Lower leg skin (tissue), 4 donors: ENCODE measurements at regions not wholly inside any gene's neighbourhood (a gene's known extent, or its start where the extent isn't known, plus 50 kb on each side); places are given as distances from the start of the nearest gene placed in this dataset.

ENCODE experiments used
- DNase-seq, 2 donors: peaks; one replicate each; pipeline ENCODE4 v3.0.0-alpha.2; 2019; ENCODE audit warnings: low spot score in 2 of 2
- H3K4me3 ChIP-seq: fragments of 200-600 bp; sonication (generic); 2 replicates; pipeline ENCODE4 v1.5.1; 2017; ENCODE audit warnings: mild to moderate bottlenecking, low read depth; ENCODE audit not compliant: poor library complexity, severe bottlenecking
- CTCF ChIP-seq, 3 donors: fragments of 450-650 bp; IDR thresholded peaks; one replicate each; pipeline ENCODE4 v1.5.1; 2016; ENCODE audit warnings: antibody characterized with exemption in 3 of 3, mild to moderate bottlenecking in 3 of 3, moderate library complexity in 2 of 3
- POLR2A ChIP-seq, 2 donors: fragments of 450-650 bp; IDR thresholded peaks; one replicate each; pipeline ENCODE4 v1.6.1; 2016 to 2017; ENCODE audit warnings: antibody characterized with exemption in 2 of 2, mild to moderate bottlenecking in 1 of 2, moderate library complexity in 1 of 2
- WGBS, 2 donors: methylation state at CpG; one replicate each; pipeline ENCODE4 v1.1.5; 2018; 5-methylcytosine and 5-hydroxymethylcytosine counted together
- intact Hi-C: fragments of 100-400 bp; cut with DNase I; formaldehyde crosslinking; loops from one replicate; pipeline ENCODE4 v1.15.0; 2023; ENCODE audit warnings: low total_unique reads

- no peak overlapping the region for H3K4me3 ChIP-seq
- no peak for TF ChIP-seq CTCF (IDR thresholded peaks at IDR 0.05)
- no peak for TF ChIP-seq POLR2A (IDR thresholded peaks at IDR 0.05)
- 72 to 79% methylated on average over 3 of the region's 3 CpGs for WGBS, 2 donors
- intact Hi-C loops = no loop called here
- DNase-seq = no peak
These were observed 201.4 kb downstream of the INHBA start for GRCh38 chr7:41501466-41501865.

DNA sequence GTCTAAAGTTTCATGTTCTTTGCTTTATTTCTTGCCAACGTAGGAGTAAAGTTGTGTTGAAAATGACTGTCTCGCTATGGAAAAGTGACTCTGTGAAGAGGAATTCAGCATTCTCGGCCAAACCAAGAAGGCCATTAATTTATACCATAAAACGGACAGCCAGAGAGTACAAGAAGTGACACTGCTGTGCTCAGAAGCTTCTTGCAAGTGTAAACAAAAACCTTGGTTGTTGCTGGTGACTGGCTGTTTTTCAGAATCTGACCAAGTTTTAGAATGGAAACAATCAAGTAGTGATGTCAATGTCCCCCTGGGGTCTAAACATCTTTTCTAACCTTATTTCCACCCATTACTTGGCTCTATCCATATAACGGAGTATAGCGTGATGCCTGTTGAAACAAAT, 201.9 kb downstream of the INHBA start:
- TF ChIP-seq POLR2A (IDR thresholded peaks at IDR 0.05) = no peak
- TF ChIP-seq CTCF (IDR thresholded peaks at IDR 0.05) = no peak
- intact Hi-C loops = no loop called here
- no peak overlapping the region for H3K4me3 ChIP-seq
- WGBS, 2 donors = 73 to 75% methylated on average over 6 of the region's 6 CpGs
- no peak for DNase-seq

DNA sequence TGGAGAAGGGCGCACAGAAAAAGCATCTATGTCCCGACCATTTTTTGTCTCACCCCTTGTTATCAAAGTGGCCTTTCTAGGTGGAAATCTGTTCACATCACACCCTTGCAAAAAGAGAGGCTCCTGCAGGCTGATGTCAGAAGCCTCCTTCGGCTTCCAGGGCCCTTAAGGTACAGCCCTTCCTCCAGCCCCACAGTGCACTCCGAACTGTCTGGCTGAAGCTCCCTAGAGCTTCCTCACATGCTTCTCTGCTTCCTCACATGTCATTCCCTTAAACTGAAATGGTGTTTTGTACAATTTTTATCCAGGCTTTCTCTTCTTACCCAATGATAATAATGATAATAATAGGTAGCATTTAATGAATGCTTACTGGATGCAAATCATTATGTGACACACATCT, 210.3 kb downstream of the INHBA start:
- 82 to 84% methylated on average over 4 of the region's 4 CpGs for WGBS, 2 donors
- H3K4me3 ChIP-seq = no peak overlapping the region
- no peak for DNase-seq
- intact Hi-C loops = no loop called here
- TF ChIP-seq CTCF (IDR thresholded peaks at IDR 0.05) (no peak), POLR2A (IDR thresholded peaks at IDR 0.05) (no peak)

GRCh38 chr7:41491883-41492471, 210.9 kb downstream of the INHBA start:
- DNase-seq = no peak
- intact Hi-C loops = no loop called here
- H3K4me3 ChIP-seq = no peak overlapping the region
- WGBS, 2 donors = 85 to 86% methylated on average over 3 of the region's 3 CpGs
- TF ChIP-seq CTCF (IDR thresholded peaks at IDR 0.05) (no peak), POLR2A (IDR thresholded peaks at IDR 0.05) (no peak)

GRCh38 chr7:41491308-41491707, 211.6 kb downstream of the INHBA start:
- DNase-seq = no peak
- intact Hi-C loops = no loop called here
- no peak overlapping the region for H3K4me3 ChIP-seq
- TF ChIP-seq CTCF (IDR thresholded peaks at IDR 0.05) = no peak
- TF ChIP-seq POLR2A (IDR thresholded peaks at IDR 0.05) = no peak
- 49 to 56% methylated on average over 5 of the region's 5 CpGs for WGBS, 2 donors

GRCh38 chr7:41489885-41490284, 213.0 kb downstream of the INHBA start:
- no peak overlapping the region for H3K4me3 ChIP-seq
- DNase-seq = no peak
- 63 to 73% methylated on average over 2 of the region's 2 CpGs for WGBS, 2 donors
- intact Hi-C loops = no loop called here
- no peak for TF ChIP-seq POLR2A (IDR thresholded peaks at IDR 0.05)
- TF ChIP-seq CTCF (IDR thresholded peaks at IDR 0.05) = no peak
